ENCODE measurements at regions not wholly inside any gene's neighbourhood (a gene's known extent, or its start where the extent isn't known, plus 50 kb on each side); places are given as distances from the start of the nearest gene placed in this dataset.

- TF ChIP-seq CTCF (IDR thresholded peaks at IDR 0.05; ENCODE audit: insufficient read depth, low read length, severe bottlenecking): no peak
- H3K36me3 ChIP-seq (ENCODE audit: control insufficient read depth, insufficient read depth, low read length): no peaks in the 10 kb centered on the region
- no peak overlapping the region for H3K4me3 ChIP-seq (ENCODE audit: low read depth, low read length)
- no peaks in the 10 kb centered on the region for H3K27me3 ChIP-seq (ENCODE audit: control insufficient read depth, insufficient read depth, low read length)
- no peak for DNase-seq (ENCODE audit: low read depth)
- no peak for FAIRE-seq
Measured at GRCh38 chr1:38326856-38327255, 280.3 kb upstream of the POU3F1 start.

GRCh38 chr1:38326135-38326534, 279.5 kb upstream of the POU3F1 start:
- no peak overlapping the region for H3K4me3 ChIP-seq (ENCODE audit: low read depth, low read length)
- no peak for TF ChIP-seq CTCF (IDR thresholded peaks at IDR 0.05; ENCODE audit: insufficient read depth, low read length, severe bottlenecking)
- no peaks in the 10 kb centered on the region for H3K27me3 ChIP-seq (ENCODE audit: control insufficient read depth, insufficient read depth, low read length)
- DNase-seq (ENCODE audit: low read depth) (no peak), FAIRE-seq (no peak)
- H3K36me3 ChIP-seq (ENCODE audit: control insufficient read depth, insufficient read depth, low read length): no peaks in the 10 kb centered on the region

- no peak for FAIRE-seq
- no peaks in the 10 kb centered on the region for H3K36me3 ChIP-seq (ENCODE audit: control insufficient read depth, insufficient read depth, low read length)
- DNase-seq (ENCODE audit: low read depth): no peak
- no peak for TF ChIP-seq CTCF (IDR thresholded peaks at IDR 0.05; ENCODE audit: insufficient read depth, low read length, severe bottlenecking)
- H3K4me3 ChIP-seq (ENCODE audit: low read depth, low read length): no peak overlapping the region
- H3K27me3 ChIP-seq (ENCODE audit: control insufficient read depth, insufficient read depth, low read length): no peaks in the 10 kb centered on the region
Measured at GRCh38 chr1:38312753-38313152, 266.2 kb upstream of the POU3F1 start.

- no peak for TF ChIP-seq CTCF (IDR thresholded peaks at IDR 0.05; ENCODE audit: insufficient read depth, low read length, severe bottlenecking)
- DNase-seq (ENCODE audit: low read depth): no peak
- H3K27me3 ChIP-seq (ENCODE audit: control insufficient read depth, insufficient read depth, low read length): no peaks in the 10 kb centered on the region
- H3K36me3 ChIP-seq (ENCODE audit: control insufficient read depth, insufficient read depth, low read length): no peaks in the 10 kb centered on the region
- FAIRE-seq: no peak
- no peak overlapping the region for H3K4me3 ChIP-seq (ENCODE audit: low read depth, low read length)
Measured at GRCh38 chr1:38310079-38310478, 263.5 kb upstream of the POU3F1 start.

GRCh38 chr1:38308780-38309179, 262.2 kb upstream of the POU3F1 start:
- Histone ChIP-seq H3K36me3 (ENCODE audit: control insufficient read depth, insufficient read depth, low read length) (no peaks in the 10 kb centered on the region), H3K4me3 (ENCODE audit: low read depth, low read length) (no peak overlapping the region), H3K27me3 (ENCODE audit: control insufficient read depth, insufficient read depth, low read length) (no peaks in the 10 kb centered on the region)
- peak; percentile 96 for DNase-seq (ENCODE audit: low read depth)
- TF ChIP-seq CTCF (IDR thresholded peaks at IDR 0.05; ENCODE audit: insufficient read depth, low read length, severe bottlenecking): no peak
- peak; percentile 93 for FAIRE-seq

- DNase-seq (ENCODE audit: low read depth) (no peak), FAIRE-seq (no peak)
- no peak for TF ChIP-seq CTCF (IDR thresholded peaks at IDR 0.05; ENCODE audit: insufficient read depth, low read length, severe bottlenecking)
- H3K36me3 ChIP-seq (ENCODE audit: control insufficient read depth, insufficient read depth, low read length): no peaks in the 10 kb centered on the region
- H3K27me3 ChIP-seq (ENCODE audit: control insufficient read depth, insufficient read depth, low read length): no peaks in the 10 kb centered on the region
- no peak overlapping the region for H3K4me3 ChIP-seq (ENCODE audit: low read depth, low read length)
Measured at GRCh38 chr1:38305666-38306065, 259.1 kb upstream of the POU3F1 start.
